SK-N-SH (cell line): ENCODE measurements at regions not wholly inside any gene's neighbourhood (a gene's known extent, or its start where the extent isn't known, plus 50 kb on each side); places are given as distances from the start of the nearest gene placed in this dataset.
A peak's percentile ranks its signal among the peaks of the same experiment; 100 is the strongest.

ENCODE experiments used
- CTCF ChIA-PET: fragments of 300-600, 350-600 bp; formaldehyde crosslinking; extraction: SDS; loops from one replicate; lab custom pipeline; 2021; lab: Yijun Ruan, JAX
- POLR2A ChIA-PET: fragments of 350-600 bp; sonication (Branson Sonifier 250); formaldehyde crosslinking; extraction: SDS; loops from one replicate; lab custom pipeline; 2020; ENCODE audit warnings: antibody characterized with exemption, inconsistent platforms; lab: Yijun Ruan, JAX
- DNase-seq: peaks from one replicate; pipeline ENCODE4 v3.0.0; 2012
- H2AFZ ChIP-seq: fragments of 200-600 bp; sonication (generic); 2 replicates; pipeline ENCODE4 v1.8.1; 2016; ENCODE audit warnings: antibody characterized with exemption, mild to moderate bottlenecking, low read depth
- H3F3A ChIP-seq: fragments of 200-600 bp; sonication (generic); replicated peaks from 2 replicates; pipeline ENCODE3; 2016; ENCODE audit warnings: antibody characterized with exemption, mild to moderate bottlenecking; ENCODE audit not compliant: insufficient read depth
- H3K27ac ChIP-seq, 2 experiments: fragments of 200-500 bp in 1 of 2; fragments of 200-600 bp in 1 of 2; sonication (Bioruptor generic) in 1 of 2; sonication (generic), shearing (Covaris generic) in 1 of 2; 2 replicates each; pipeline versions ENCODE4 v1.5.1 to v1.6.1; 2014 to 2016; ENCODE audit warnings: low read depth in 2 of 2, inconsistent platforms in 1 of 2, low read length in 1 of 2, mild to moderate bottlenecking in 1 of 2, mixed read lengths in 1 of 2
- H3K27me3 ChIP-seq: fragments of 200-600 bp; sonication (generic), shearing (Covaris generic); 2 replicates; pipeline ENCODE4 v1.6.1; 2016; ENCODE audit warnings: mixed run types; ENCODE audit not compliant: insufficient read depth
- H3K36me3 ChIP-seq, 2 experiments: fragments of 200-500 bp in 1 of 2; fragments of 200-600 bp in 1 of 2; sonication (Bioruptor generic) in 1 of 2; sonication (generic) in 1 of 2; replicated peaks in 1 of 2; 2 replicates each; pipeline versions ENCODE3 to v1.5.1; 2014 to 2016; ENCODE audit warnings: low read length in 1 of 2, mild to moderate bottlenecking in 1 of 2; ENCODE audit not compliant: insufficient read depth in 2 of 2, control insufficient read depth in 1 of 2
- H3K4me1 ChIP-seq, 2 experiments: fragments of 200-500 bp in 1 of 2; fragments of 200-600 bp in 1 of 2; sonication (Bioruptor generic) in 1 of 2; sonication (generic), shearing (Covaris generic) in 1 of 2; 2 replicates each; pipeline versions ENCODE4 v1.5.1 to v1.6.1; 2014 to 2016; ENCODE audit warnings: low read depth in 1 of 2, low read length in 1 of 2, mixed run types in 1 of 2; ENCODE audit not compliant: insufficient read depth in 2 of 2, control insufficient read depth in 1 of 2
- H3K4me2 ChIP-seq: fragments of 200-600 bp; sonication (generic), shearing (Covaris generic); 2 replicates; pipeline ENCODE4 v1.6.1; 2017; ENCODE audit warnings: mixed run types
- H3K4me3 ChIP-seq, 2 experiments: fragments of 200-500 bp in 1 of 2; fragments of 200-600 bp in 1 of 2; sonication (Bioruptor generic) in 1 of 2; sonication (generic), shearing (Covaris generic) in 1 of 2; 2 replicates each; pipeline versions ENCODE4 v1.5.1 to v1.8.1; 2014 to 2016; ENCODE audit warnings: low read depth in 2 of 2, inconsistent platforms in 1 of 2, low read length in 1 of 2, mild to moderate bottlenecking in 1 of 2, mixed read lengths in 1 of 2, moderate library complexity in 1 of 2
- H3K79me2 ChIP-seq: fragments of 200-600 bp; sonication (generic); 2 replicates; pipeline ENCODE4 v1.8.1; 2017; ENCODE audit warnings: mild to moderate bottlenecking; ENCODE audit not compliant: insufficient read depth
- H3K9ac ChIP-seq: fragments of 200-600 bp; sonication (generic); 2 replicates; pipeline ENCODE4 v1.6.1; 2017; ENCODE audit warnings: mixed run types
- H3K9me2 ChIP-seq: fragments of 200-600 bp; sonication (generic); 2 replicates; pipeline ENCODE4 v1.6.1; 2017; ENCODE audit warnings: mixed run types
- H3K9me3 ChIP-seq: fragments of 200-600 bp; sonication (generic); 2 replicates; pipeline ENCODE4 v1.6.1; 2017; ENCODE audit warnings: mixed run types, mild to moderate bottlenecking, moderate library complexity
- H4K20me1 ChIP-seq: fragments of 200-600 bp; sonication (generic); 2 replicates; pipeline ENCODE4 v1.6.1; 2017; ENCODE audit warnings: mild to moderate bottlenecking, mixed run types; ENCODE audit not compliant: insufficient read depth
- FOXJ3 ChIP-seq: sonication (generic); formaldehyde crosslinking; IDR thresholded peaks from 2 replicates; pipeline ENCODE4 v1.5.1; 2020; ENCODE audit warnings: mild to moderate bottlenecking, missing genetic modification reagents
- REST ChIP-seq: IDR thresholded peaks from 2 replicates; pipeline ENCODE4 v1.6.1; 2012; ENCODE audit warnings: mild to moderate bottlenecking, low read depth, low read length, moderate library complexity
- USF1 ChIP-seq: IDR thresholded peaks from 2 replicates; pipeline ENCODE4 v1.4.0; 2012; ENCODE audit warnings: low read depth, borderline replicate concordance
- YY1 ChIP-seq: IDR thresholded peaks from 2 replicates; pipeline ENCODE4 v1.4.0; 2012; ENCODE audit warnings: low read depth, mild to moderate bottlenecking
- WGBS: methylation state at CpG from one replicate; pipeline ENCODE4 v1.1.6; 2017; ENCODE audit warnings: low lambda C conversion rate; 5-methylcytosine and 5-hydroxymethylcytosine counted together
- TF ChIP-seq, protein P1 (sequence below): fragments of 150-350 bp; IDR thresholded peaks from 2 replicates; pipeline ENCODE4 v1.6.1; 2017; ENCODE audit warnings: antibody characterized with exemption, low read length, low read depth, borderline replicate concordance
- TF ChIP-seq, protein P2 (sequence below): fragments of 150-350 bp; IDR thresholded peaks from 2 replicates; pipeline ENCODE4 v1.6.1; 2016; ENCODE audit warnings: mild to moderate bottlenecking, low read depth, low read length
- TF ChIP-seq, protein P3 (sequence below): fragments of 200-600 bp; sonication (generic); IDR thresholded peaks from 2 replicates; pipeline ENCODE4 v1.6.1; 2017; ENCODE audit warnings: antibody characterized with exemption, mild to moderate bottlenecking, moderate library complexity

DNA sequence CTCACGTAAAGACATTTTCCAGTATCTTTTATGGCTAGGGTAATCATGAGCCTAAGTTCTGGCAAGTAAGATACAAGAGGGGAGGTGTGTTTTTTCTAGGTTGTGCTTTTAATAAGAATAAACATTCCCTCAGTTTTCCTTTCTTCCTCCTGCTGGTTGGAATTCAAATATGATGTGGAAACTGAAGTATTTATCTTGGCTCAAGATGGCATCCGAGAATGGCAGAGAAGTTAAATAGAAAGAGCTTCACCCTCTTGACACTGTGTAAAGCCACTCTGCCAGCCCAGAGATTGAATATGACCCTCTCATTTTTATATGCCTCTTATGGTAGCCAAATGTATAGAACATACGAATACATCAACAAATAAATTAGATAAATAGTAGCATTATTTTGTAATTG is 438.4 kb downstream of the ISL1 start:
- TF ChIP-seq REST = no peak
- TF ChIP-seq YY1 = no peak
- TF ChIP-seq, protein P1, sequence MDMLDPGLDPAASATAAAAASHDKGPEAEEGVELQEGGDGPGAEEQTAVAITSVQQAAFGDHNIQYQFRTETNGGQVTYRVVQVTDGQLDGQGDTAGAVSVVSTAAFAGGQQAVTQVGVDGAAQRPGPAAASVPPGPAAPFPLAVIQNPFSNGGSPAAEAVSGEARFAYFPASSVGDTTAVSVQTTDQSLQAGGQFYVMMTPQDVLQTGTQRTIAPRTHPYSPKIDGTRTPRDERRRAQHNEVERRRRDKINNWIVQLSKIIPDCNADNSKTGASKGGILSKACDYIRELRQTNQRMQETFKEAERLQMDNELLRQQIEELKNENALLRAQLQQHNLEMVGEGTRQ = no peak
- TF ChIP-seq, protein P2, sequence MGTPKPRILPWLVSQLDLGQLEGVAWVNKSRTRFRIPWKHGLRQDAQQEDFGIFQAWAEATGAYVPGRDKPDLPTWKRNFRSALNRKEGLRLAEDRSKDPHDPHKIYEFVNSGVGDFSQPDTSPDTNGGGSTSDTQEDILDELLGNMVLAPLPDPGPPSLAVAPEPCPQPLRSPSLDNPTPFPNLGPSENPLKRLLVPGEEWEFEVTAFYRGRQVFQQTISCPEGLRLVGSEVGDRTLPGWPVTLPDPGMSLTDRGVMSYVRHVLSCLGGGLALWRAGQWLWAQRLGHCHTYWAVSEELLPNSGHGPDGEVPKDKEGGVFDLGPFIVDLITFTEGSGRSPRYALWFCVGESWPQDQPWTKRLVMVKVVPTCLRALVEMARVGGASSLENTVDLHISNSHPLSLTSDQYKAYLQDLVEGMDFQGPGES = no peak
- TF ChIP-seq, protein P3, sequence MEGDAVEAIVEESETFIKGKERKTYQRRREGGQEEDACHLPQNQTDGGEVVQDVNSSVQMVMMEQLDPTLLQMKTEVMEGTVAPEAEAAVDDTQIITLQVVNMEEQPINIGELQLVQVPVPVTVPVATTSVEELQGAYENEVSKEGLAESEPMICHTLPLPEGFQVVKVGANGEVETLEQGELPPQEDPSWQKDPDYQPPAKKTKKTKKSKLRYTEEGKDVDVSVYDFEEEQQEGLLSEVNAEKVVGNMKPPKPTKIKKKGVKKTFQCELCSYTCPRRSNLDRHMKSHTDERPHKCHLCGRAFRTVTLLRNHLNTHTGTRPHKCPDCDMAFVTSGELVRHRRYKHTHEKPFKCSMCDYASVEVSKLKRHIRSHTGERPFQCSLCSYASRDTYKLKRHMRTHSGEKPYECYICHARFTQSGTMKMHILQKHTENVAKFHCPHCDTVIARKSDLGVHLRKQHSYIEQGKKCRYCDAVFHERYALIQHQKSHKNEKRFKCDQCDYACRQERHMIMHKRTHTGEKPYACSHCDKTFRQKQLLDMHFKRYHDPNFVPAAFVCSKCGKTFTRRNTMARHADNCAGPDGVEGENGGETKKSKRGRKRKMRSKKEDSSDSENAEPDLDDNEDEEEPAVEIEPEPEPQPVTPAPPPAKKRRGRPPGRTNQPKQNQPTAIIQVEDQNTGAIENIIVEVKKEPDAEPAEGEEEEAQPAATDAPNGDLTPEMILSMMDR = peak; percentile 31; the same call in 1 of the 2 replicates
- TF ChIP-seq FOXJ3 (CRISPR knock-in tag) = no peak
- TF ChIP-seq USF1 = no peak
- TF ChIP-seq, all 33 proteins: peak for 1
- H2AFZ ChIP-seq = no peak overlapping the region
- H3K4me2 ChIP-seq = no peak overlapping the region
- no peaks in the 10 kb centered on the region for H3K9me3 ChIP-seq
- no peaks in the 10 kb centered on the region for H3K9me2 ChIP-seq
- no peaks in the 10 kb centered on the region for H3K27me3 ChIP-seq
- H3K36me3 ChIP-seq = no peaks in the 10 kb centered on the region
- DNase-seq = no peak
- POLR2A ChIA-PET = no interaction called here
- H3F3A ChIP-seq = no peaks in the 10 kb centered on the region
- no peak overlapping the region for H3K27ac ChIP-seq
- no peaks in the 10 kb centered on the region for H4K20me1 ChIP-seq
- no peaks in the 10 kb centered on the region for H3K4me1 ChIP-seq
- WGBS = 81% methylated on average over 3 of the region's 3 CpGs
- no peaks in the 10 kb centered on the region for H3K79me2 ChIP-seq
- H3K9ac ChIP-seq = no peak overlapping the region
- H3K4me3 ChIP-seq = no peak overlapping the region
- CTCF ChIA-PET = no interaction called here
